GM18498 (cell line): ENCODE measurements at regions not wholly inside any gene's neighbourhood (a gene's known extent, or its start where the extent isn't known, plus 50 kb on each side); places are given as distances from the start of the nearest gene placed in this dataset.
"Not testable (repeated sequence)": the region's sequence is repeated elsewhere in the genome, so short reads cannot be mapped to it uniquely, and the experiment has no call there.

ENCODE experiments used
- ATAC-seq: cut with Tn5 transposase; IDR thresholded peaks from one replicate; pipeline ENCODE4 v1.9.1; 2021; ENCODE audit warnings: mild to moderate bottlenecking, moderate library complexity; ENCODE audit not compliant: unreplicated experiment

DNA sequence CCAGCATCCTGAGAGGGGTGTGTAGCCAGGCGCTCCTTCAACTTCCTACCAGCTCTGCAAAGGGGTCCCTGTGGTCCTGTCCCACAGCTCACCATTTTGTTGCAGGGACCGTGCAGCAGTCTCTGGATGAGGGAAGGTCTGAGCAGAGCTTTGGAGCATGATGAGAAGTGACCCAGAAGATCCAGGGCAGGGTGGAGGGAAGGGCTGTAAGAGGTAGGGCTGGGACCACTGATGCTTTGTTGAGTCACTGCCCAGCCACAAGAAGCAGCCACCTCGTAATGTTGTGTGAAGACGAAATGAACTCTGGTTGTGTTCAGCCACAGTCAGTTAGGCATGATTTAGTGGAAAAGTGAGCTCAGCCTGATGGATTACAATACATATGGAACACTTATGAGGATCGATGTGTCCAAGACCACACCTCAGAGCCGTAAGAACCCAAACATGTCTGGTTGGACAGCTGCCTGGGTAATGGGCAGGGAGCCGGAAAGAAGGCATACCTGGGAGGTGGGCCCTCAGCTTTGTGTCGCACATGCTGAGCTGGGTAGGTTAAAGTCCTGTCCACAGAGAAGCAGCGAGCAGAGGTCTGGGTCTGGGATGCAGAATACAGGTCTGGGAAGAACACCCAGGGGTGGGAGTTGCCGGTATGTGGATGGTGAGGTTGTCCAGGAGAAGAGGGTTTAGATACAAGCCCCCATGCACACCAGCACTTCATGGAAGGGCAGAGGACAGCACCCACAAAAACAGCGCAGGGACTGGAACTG lies 250.1 kb downstream of the GADD45G start:
- ATAC-seq = no peak

DNA sequence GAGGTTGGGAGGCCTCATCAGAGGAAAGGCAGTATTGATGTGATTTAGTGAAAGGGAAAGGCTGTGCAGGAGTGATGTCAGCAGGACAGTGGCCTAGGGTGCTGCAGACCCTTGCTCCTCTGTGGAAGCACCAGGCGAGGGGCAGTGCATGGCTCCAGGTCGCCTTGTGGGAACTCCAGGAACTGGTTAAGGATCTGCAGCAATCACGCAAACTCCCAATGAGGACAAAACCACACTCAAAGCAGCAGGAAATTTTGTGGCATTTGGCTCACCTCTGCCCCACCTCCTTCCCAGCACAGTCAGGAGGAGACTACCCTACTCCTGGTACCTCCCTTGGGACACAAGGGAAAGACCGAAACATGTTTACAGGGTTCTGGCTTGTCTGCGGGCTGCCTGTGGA lies 251.5 kb downstream of the GADD45G start:
- ATAC-seq = not testable (repeated sequence)

DNA sequence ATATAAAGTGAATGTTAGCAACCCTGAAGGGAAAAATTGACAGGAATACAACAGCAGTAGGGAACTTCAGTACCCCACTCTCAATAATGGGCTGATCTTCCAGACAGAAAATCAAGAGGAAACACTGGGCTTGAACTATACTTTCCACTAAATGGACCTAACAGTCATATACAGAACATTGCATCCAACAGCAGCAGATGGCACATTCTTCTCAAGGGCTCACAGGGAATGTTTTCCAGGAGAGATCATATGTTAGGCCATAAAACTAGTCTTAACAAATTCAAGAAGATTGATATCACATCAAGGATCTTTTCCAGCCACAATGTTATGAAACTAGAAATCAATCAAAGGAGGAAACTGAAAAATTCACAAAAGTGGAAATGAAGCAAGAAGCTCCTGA lies 252.1 kb downstream of the GADD45G start:
- ATAC-seq = not testable (repeated sequence)

DNA sequence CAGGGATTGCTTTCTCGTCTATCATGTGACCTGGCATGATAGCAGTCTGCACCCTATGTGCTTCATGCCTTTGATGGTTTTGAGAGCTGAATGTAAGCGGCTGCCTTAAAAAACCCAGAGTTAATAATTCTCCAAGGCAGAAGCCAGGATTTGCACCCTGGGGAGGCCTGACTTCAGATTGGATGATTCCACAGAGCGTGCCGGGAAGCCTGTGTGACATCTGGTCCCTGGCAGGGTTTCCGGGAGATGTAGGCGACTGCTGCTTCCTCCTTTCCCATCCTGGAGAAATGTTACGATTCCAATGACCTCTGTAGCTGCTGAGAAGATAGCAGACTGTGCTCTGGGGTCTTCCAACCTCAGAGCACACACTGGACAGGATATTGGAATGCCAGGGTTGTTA lies 255.0 kb downstream of the GADD45G start:
- not testable (repeated sequence) for ATAC-seq

GRCh38 chr9:89861371-89861770 lies 256.6 kb downstream of the GADD45G start:
- not testable (repeated sequence) for ATAC-seq

DNA sequence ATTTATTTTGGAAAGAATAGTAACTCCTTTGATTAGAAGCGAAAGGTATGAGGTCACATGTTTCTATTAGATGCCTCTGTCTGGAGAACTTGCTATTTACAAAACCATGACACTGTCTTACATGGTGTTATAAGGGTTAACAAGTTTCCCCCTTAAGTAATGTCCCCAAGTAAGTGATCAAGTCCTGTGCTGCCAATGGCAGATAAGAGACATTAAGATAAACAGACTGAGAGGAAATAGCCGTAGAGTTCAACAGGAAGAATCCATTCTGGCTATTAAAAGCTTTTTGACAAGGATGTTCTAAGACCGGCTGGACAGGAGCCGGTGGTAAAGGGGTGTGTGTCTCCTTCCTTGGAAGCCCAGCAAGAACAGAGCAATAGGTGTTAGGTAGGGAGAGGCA lies 257.5 kb downstream of the GADD45G start:
- ATAC-seq = no peak

- ATAC-seq = no peak
Measured at GRCh38 chr9:89863141-89863540, 258.3 kb downstream of the GADD45G start.

GRCh38 chr9:89863837-89864236 lies 259.0 kb downstream of the GADD45G start:
- no peak for ATAC-seq

DNA sequence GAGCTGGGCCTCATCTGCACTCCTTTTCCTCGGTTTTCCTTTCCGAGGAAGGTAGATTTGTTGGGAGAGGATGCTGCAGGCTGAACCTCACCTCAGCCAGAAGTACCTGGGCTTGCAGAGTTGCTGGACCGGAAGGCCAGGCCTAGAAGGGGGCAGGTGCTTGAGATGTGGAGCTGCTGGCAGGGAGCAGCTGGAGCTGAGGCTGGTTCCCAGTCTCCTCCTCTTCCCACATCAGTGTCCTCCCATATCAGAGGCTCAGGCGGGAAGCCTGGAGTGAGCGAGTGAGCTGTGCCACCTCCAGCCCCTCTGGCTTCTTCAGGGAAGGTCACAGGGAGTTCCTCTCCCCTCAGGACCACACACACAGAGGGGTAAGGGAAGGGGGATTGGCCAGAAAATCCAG lies 259.4 kb downstream of the GADD45G start:
- no peak for ATAC-seq

DNA sequence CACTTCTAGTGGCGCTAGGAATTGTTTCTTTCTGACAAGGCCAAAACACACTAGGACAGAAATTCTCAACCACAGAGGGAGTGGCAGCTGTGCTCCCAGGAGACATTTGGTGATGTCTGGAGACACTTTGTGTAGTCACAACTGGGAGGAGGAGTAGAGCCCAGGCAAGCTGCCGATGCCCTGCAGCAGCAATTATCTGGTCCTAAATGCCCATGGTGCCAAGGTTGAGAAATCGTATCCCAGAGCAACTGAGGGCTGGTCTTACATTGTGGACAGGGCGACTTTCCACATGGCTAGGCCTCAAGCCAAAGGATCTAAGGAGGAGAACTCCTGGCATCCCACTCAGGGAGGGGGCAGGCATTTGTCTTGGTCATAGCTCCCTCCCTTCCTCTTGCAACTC lies 259.9 kb downstream of the GADD45G start:
- no peak for ATAC-seq

GRCh38 chr9:89865357-89865756 lies 260.5 kb downstream of the GADD45G start:
- no peak for ATAC-seq

DNA sequence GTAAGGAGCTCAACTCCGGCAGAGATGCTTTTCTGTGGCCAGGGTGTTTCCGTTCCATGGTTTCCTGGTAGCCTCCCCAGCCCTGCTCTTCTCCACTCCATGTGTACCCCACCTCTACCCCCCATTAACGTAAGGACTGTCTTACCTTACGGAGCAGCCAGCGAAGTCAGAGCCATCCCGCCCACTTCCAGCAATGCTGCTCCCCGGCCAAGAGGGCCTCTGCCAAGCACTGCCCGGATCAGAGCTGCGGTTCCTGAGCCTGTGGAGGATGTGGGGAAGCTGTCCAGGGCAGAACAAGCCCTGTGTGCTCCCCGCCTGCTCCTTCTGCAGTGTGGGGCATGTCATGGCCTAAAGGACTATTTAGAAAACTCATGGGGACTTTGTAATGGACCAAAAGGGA lies 261.2 kb downstream of the GADD45G start:
- no peak for ATAC-seq

GRCh38 chr9:89866701-89867100 lies 261.9 kb downstream of the GADD45G start:
- no peak for ATAC-seq

DNA sequence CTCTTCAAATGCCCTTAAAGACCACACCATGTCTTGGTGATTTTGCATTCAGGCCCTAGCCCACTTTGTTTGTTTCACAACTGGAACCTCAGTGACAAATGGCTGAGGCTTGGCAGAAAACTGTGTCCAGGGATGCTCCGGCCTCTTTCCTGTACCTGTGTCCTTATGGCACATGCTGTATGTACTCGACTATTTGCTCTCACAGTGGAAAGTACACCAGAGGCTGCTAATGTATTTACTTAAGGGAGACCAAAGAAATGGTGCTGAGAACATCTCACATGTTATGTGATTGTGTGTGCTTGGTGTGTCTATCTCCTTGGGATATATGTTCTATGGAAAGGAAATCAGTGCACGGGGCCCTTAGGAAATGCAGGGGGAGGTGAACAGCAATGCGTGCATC lies 263.3 kb downstream of the GADD45G start:
- no peak for ATAC-seq

- no peak for ATAC-seq
Measured at GRCh38 chr9:89869793-89870580, 265.2 kb downstream of the GADD45G start.

GRCh38 chr9:89871871-89872331 lies 267.1 kb downstream of the GADD45G start:
- no peak for ATAC-seq

- no peak for ATAC-seq
Measured at GRCh38 chr9:89872426-89872912, 267.7 kb downstream of the GADD45G start.

DNA sequence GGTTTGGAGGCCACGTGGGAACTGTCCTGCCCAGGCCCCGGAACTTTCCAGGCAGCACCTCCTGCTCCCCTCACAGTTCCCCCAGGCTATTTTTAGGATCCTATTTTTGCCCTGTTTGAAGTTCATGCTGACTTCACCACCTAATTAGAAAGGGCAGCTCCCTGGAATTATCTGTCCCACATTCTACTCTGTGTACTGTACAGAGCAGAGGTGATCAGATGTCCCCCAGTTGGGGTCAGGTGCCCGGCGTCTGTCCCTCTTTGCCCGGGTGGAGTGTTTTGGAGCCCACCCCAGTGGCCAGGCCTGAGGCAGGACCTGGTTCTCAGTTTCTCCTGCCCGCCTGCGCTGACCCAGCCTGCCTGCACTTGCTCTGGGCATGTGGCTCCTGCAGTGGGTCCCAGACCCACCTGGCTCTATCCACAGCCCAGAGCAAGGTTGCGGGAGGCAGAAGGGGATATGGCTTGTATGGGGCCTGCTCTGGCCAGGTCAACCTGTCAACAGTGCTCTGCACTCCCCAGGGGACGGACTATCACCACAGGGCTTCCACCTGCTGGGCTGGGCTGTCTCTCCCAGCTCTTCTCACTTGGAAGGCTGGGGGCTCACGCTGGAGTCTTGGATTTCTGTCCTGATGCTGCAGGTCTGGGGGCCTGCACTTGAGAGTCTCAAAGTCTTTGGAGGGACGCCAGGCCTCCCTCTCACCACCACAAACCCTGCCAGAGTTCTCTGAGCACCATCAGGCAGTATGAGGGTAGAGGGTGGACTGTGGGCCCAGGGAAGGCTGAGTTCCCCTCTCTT lies 268.3 kb downstream of the GADD45G start:
- ATAC-seq = no peak

GRCh38 chr9:89873801-89874200 lies 269.0 kb downstream of the GADD45G start:
- ATAC-seq = no peak

GRCh38 chr9:89874351-89875321 lies 269.8 kb downstream of the GADD45G start:
- no peak for ATAC-seq
